Activated CD8-positive, alpha-beta T cell treated with anti-CD3 and anti-CD28 coated beads for 36 hours (primary cell): ENCODE measurements at regions not wholly inside any gene's neighbourhood (a gene's known extent, or its start where the extent isn't known, plus 50 kb on each side); places are given as distances from the start of the nearest gene placed in this dataset.

Source experiments
- ATAC-seq: fragments of 200-7000 bp; cut with Tn5 transposase; one replicate; pipeline ENCODE4 v1.10.0; 2021; ENCODE audit warnings: mild to moderate bottlenecking, moderate library complexity
- CTCF ChIA-PET: fragments of 350-600 bp; sonication (Branson Sonifier 250); formaldehyde crosslinking; loops from one replicate; lab custom pipeline; 2021; ENCODE audit warnings: antibody characterized with exemption; lab: Charles Lee
- POLR2A ChIA-PET: fragments of 350-600 bp; sonication (Branson Sonifier 250); formaldehyde crosslinking; loops from one replicate; lab custom pipeline; 2021; ENCODE audit warnings: antibody characterized with exemption; lab: Charles Lee
- DNase-seq: peaks from one replicate; pipeline ENCODE4 v3.0.0-alpha.2; 2020
- H3K27ac Mint-ChIP-seq: one replicate; pipeline ENCODE4 v1.8.0; 2021; ENCODE audit warnings: mild to moderate bottlenecking, mixed read lengths
- H3K27me3 Mint-ChIP-seq: one replicate; pipeline ENCODE4 v1.8.0; 2021; ENCODE audit warnings: mixed read lengths
- H3K36me3 Mint-ChIP-seq: one replicate; pipeline ENCODE4 v1.8.0; 2021; ENCODE audit warnings: low read depth, mixed read lengths
- H3K4me1 Mint-ChIP-seq: one replicate; pipeline ENCODE4 v1.8.0; 2021; ENCODE audit warnings: low read depth, mixed read lengths
- H3K4me3 Mint-ChIP-seq: one replicate; pipeline ENCODE4 v1.8.0; 2021; ENCODE audit warnings: mild to moderate bottlenecking, moderate library complexity, mixed read lengths
- H3K9me3 Mint-ChIP-seq: one replicate; pipeline ENCODE4 v1.8.0; 2021; ENCODE audit warnings: mixed read lengths
- CTCF ChIP-seq: fragments of 200-600 bp; IDR thresholded peaks from one replicate; pipeline ENCODE4 v1.8.0; 2022; ENCODE audit warnings: antibody characterized with exemption, mild to moderate bottlenecking
- intact Hi-C: fragments of 100-400 bp; cut with micrococcal nuclease; formaldehyde crosslinking; loops from one replicate; pipeline ENCODE4 v1.10.0; 2022

GRCh38 chr15:96893159-96893906 is 562.8 kb downstream of the NR2F2 start:
- intact Hi-C loops = no loop called here
- CTCF ChIA-PET = no interaction called here
- TF ChIP-seq CTCF = no peak
- peaks cover 2% of the 10 kb centered on the region for H3K27me3 Mint-ChIP-seq
- no peaks in the 10 kb centered on the region for H3K36me3 Mint-ChIP-seq
- H3K4me3 Mint-ChIP-seq = no peak overlapping the region
- H3K4me1 Mint-ChIP-seq = peaks cover 4% of the 10 kb centered on the region
- no peak for ATAC-seq
- no peak overlapping the region for H3K27ac Mint-ChIP-seq
- no peaks in the 10 kb centered on the region for H3K9me3 Mint-ChIP-seq
- DNase-seq = no peak
- POLR2A ChIA-PET = no interaction called here

GRCh38 chr15:96894659-96895058 is 564.2 kb downstream of the NR2F2 start:
- TF ChIP-seq CTCF = no peak
- no peak overlapping the region for H3K27ac Mint-ChIP-seq
- no peak overlapping the region for H3K4me3 Mint-ChIP-seq
- DNase-seq (no peak), ATAC-seq (no peak)
- H3K36me3 Mint-ChIP-seq = no peaks in the 10 kb centered on the region
- intact Hi-C loops = no loop called here
- H3K27me3 Mint-ChIP-seq = peaks cover 2% of the 10 kb centered on the region
- POLR2A ChIA-PET = interaction anchor here (0.7 kb wide), 1 partner anchor 338 kb away, joined by 3 read pairs; no protein-coding TSS in a partner anchor
- peaks cover 2% of the 10 kb centered on the region for H3K4me1 Mint-ChIP-seq
- CTCF ChIA-PET = no interaction called here
- no peaks in the 10 kb centered on the region for H3K9me3 Mint-ChIP-seq

- POLR2A ChIA-PET = no interaction called here
- ATAC-seq = no peak
These were observed 566.3 kb downstream of the NR2F2 start for GRCh38 chr15:96896766-96897165.

GRCh38 chr15:96914081-96914480 is 583.6 kb downstream of the NR2F2 start:
- Mint-ChIP-seq H3K36me3 (no peaks in the 10 kb centered on the region), H3K4me1 (no peaks in the 10 kb centered on the region), H3K4me3 (no peak overlapping the region), H3K9me3 (peaks cover 14% of the 10 kb centered on the region), H3K27me3 (no peaks in the 10 kb centered on the region), H3K27ac (no peak overlapping the region)
- TF ChIP-seq CTCF = no peak
- ChIA-PET CTCF (no interaction called here), POLR2A (no interaction called here)
- DNase-seq (no peak), ATAC-seq (no peak)
- intact Hi-C loops = no loop called here

More at GRCh38 chr15:96896766-96897165, 566.3 kb downstream of the NR2F2 start:
- no peak overlapping the region for H3K27ac Mint-ChIP-seq
- H3K9me3 Mint-ChIP-seq = peaks cover 6% of the 10 kb centered on the region
- no peak for DNase-seq
- H3K4me3 Mint-ChIP-seq = no peak overlapping the region
- H3K4me1 Mint-ChIP-seq = no peaks in the 10 kb centered on the region
- H3K36me3 Mint-ChIP-seq = no peaks in the 10 kb centered on the region
- no peaks in the 10 kb centered on the region for H3K27me3 Mint-ChIP-seq
- CTCF ChIA-PET = no interaction called here
- intact Hi-C loops = no loop called here
- no peak for TF ChIP-seq CTCF

GRCh38 chr15:96916750-96917149 is 586.2 kb downstream of the NR2F2 start:
- CTCF ChIA-PET = no interaction called here
- no peak for TF ChIP-seq CTCF
- POLR2A ChIA-PET = no interaction called here
- no peaks in the 10 kb centered on the region for H3K36me3 Mint-ChIP-seq
- DNase-seq (no peak), ATAC-seq (no peak)
- no peaks in the 10 kb centered on the region for H3K4me1 Mint-ChIP-seq
- intact Hi-C loops = no loop called here
- H3K27me3 Mint-ChIP-seq = no peaks in the 10 kb centered on the region
- H3K4me3 Mint-ChIP-seq = no peak overlapping the region
- no peak overlapping the region for H3K27ac Mint-ChIP-seq
- H3K9me3 Mint-ChIP-seq = peaks cover 14% of the 10 kb centered on the region
